Embryonic facial prominence (tissue), 1 donor: ENCODE measurements at regions not wholly inside any gene's neighbourhood (a gene's known extent, or its start where the extent isn't known, plus 50 kb on each side); places are given as distances from the start of the nearest gene placed in this dataset.

Experiments
- DNase-seq: peaks from one replicate; pipeline ENCODE4 v3.0.0-alpha.2; 2016; ENCODE audit errors: extremely low spot score

DNA sequence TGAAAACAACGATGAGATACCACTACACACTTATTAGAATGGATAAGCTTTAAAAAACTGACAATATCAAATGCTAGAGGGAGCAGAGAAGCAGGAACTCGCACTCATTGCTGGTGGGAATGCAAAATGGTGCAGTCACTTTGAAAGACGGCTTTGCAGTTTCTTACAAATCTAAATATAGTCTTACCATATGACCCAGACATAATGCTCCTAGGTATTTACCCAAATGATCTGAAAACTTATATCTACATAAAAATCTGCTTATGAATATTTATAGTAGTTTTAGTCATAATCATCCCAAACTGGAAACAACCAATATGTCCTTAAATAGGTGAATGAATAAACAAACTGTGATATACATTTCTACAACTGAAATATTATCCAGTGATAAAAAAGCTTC lies 430.9 kb downstream of the MATN1 start:
- DNase-seq, result no peak

- DNase-seq, result no peak
Measured at GRCh38 chr1:30291526-30291925, 431.9 kb downstream of the MATN1 start.

GRCh38 chr1:30290581-30290980 lies 432.8 kb downstream of the MATN1 start:
- no peak for DNase-seq

DNA sequence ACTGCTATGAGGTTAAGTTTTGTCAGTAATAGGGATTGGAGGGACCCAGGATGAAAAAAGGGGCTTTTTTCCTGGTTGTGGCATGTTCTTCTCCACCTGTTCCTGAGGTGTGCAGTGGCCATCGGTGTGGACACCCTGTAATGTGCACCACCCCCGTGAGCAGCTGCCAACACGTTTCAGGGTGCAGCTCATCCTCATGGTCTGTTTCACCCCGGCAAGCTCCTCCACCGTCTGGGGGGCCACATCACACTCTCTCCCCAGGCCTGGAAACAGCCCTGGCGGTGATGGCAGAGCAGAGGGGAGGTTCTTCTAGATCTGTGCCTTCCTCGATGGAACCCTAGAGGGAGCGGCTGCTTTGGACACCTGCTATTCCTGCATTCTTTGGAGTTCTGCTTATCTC lies 435.4 kb downstream of the MATN1 start:
- no peak for DNase-seq

- no peak for DNase-seq
Measured at GRCh38 chr1:30286988-30287839, 436.2 kb downstream of the MATN1 start.

GRCh38 chr1:30286241-30286987 lies 437.0 kb downstream of the MATN1 start:
- no peak for DNase-seq

- DNase-seq, result no peak
Measured at GRCh38 chr1:30285501-30285932, 437.9 kb downstream of the MATN1 start.

- DNase-seq, result no peak
Measured at GRCh38 chr1:30284728-30285475, 438.5 kb downstream of the MATN1 start.

GRCh38 chr1:30284226-30284625 lies 439.2 kb downstream of the MATN1 start:
- DNase-seq, result no peak

- DNase-seq, result no peak
Measured at GRCh38 chr1:30283199-30283962, 440.0 kb downstream of the MATN1 start.

DNA sequence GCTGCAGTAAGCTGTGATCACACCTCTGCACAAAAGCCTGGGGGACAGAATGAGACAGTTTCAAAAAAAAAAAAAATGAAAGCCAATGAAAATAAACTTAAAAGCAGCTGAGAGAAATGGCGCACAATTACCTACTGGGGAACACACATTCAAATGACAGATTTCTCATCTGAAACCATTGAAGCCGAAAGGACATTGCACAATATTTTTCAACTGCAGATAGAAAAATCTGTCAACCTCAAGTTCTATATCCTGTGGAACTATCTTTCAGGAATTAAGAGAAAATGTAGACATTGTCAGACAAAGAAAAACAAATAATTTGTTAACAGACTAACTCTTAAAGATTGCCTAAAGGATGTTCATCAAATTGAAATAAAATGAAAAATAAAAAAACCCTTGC lies 442.8 kb downstream of the MATN1 start:
- no peak for DNase-seq

DNA sequence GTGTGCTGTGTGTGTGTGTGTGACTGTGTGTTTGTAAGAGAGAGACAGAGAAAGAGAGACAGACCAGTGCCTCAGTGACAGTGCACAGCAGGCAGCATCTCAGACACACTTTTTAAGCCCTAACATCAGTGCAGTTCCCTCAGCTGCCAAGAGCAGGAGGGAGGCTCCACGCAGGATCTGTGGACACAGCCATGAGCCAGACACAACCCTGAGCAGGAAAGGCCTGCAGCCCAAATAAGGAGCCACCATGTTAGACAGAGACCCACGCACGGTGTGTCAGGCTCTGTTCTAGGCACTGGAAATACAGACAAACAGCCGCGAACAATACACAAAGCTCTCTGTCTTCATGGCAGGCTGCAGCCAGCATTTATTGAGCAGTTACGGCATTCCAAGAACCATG lies 445.5 kb downstream of the MATN1 start:
- DNase-seq, result no peak

DNA sequence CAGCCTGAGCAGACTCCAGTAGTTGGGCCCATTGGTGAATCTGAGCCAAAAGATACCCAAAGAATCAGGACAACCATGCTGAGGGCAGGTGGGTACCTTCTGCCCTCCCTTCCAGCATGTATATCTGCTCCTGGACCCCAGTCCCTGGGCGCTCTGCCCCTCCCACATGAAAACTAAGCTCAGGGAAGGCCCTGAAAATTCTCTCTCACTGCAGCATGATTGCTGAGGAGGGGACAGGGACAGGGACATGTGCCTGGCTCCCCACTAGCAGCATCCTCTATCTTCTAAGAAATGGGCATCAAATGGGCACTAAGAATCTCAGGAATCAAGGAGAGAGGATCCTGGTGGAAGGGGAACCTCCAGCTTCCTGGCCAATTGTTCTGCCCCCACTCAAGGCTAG lies 446.0 kb downstream of the MATN1 start:
- DNase-seq, result no peak

DNA sequence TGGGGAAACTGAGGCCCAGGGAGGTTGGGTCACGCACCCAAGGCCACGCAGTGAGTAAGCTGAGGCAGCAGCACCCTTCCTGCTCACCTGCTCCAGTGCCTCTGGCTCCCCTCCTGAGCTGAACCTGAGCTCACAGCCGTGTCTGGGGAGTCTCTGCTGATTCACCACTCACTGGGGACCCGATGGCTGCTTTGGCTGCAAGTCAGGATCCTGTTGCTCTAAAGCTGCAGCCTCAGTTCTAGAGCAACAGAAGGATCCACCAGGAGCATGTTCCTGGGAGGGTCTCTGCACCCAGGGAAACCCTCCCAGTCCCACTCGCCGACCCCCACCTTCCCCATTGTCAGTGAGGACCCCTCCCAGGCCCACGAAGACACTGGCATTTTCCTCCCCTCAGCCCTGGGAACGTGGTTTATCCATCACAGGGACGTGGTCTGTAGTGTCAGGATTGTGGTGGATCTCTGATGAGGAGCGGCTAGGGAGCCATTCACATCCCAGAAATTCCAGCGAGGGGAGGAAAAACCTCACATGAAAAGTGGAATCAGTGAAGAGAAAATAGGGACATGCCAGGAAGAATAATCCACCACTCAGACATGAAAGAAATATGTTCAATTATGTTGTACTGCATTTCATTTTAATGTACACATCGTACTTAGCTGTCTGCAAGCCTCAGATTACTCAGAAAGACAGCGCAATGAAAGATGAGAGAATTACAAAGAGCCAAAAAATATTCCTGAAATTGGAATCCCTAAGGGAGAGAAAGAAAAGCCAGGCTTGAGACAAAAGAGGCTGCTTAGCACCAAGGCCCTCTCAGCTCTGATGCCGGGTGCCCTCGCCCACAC lies 447.2 kb downstream of the MATN1 start:
- DNase-seq, result no peak

- DNase-seq, result no peak
Measured at GRCh38 chr1:30274976-30275621, 448.3 kb downstream of the MATN1 start.

DNA sequence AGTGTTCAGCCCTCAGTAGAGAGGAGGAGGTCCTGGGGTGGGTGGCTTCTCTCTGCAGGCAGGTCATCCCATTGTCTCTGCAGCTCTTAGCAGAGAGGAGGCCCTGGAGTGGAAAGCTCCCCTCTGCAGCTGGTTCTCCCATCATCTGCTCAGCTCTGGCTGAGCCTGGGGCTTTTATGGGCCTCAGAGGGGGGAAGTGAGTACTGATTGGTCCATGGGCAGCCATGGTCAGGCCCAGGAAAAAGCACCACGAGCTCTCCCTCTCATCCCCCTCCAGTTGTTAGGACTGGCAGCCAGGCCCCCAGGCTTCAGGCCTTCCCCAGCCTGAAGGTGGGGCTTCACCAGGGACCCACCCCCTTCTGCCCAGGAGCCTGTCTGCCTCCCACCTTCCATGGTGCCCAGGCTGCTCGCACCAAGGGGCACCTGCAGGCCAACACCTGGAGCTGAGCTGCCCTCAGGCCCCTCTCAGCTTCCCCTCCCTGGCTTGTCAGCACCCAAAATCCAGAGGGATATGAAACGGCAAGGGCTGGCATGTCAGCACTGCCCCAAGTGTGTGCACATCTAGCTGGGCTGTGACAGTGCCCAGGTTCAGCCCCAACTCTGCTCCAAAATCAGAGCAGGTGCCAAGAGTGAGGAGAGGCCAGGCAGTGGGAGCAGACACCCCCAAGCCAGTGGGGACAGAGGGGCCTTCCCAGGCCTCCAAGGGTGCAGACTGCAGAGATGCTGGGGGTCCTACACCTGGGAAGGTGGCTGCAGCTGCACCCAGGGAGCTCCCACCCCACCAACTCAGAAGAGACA lies 449.0 kb downstream of the MATN1 start:
- no peak for DNase-seq

DNA sequence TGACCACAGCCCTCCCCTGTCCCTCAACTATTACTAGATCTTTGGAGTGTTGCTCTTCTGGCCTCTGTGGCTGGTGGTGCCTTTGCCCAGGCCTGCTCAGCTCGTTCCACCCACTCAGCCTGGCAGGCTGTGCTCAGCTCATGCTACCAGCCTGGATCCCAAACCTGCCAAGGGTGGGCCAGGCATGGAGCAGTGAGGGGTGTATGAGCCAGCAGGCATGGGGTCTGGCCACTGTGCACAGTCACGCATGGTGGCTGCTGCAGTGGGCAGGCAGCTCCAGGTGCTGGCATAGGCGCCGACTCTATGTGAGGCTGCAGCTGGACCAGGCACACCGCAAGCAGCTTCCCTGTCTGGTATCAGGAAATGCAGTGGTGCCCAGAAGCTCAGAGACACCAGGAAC lies 449.9 kb downstream of the MATN1 start:
- DNase-seq, result no peak

DNA sequence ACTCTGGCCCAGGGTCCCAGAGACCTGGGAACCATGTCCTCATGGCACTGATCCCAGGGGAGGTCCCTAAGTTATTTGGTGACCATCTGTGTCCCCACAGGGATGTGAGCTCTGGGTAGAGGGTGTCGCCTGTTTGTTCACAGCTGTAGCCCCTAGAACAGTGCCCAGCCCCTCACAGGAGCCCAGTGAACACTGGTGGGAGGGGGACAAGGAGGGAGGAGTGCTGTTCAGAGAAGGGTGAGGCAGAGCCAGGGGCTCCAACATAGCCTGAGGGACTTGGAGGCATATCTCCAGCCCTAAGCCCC lies 450.4 kb downstream of the MATN1 start:
- DNase-seq, result no peak

DNA sequence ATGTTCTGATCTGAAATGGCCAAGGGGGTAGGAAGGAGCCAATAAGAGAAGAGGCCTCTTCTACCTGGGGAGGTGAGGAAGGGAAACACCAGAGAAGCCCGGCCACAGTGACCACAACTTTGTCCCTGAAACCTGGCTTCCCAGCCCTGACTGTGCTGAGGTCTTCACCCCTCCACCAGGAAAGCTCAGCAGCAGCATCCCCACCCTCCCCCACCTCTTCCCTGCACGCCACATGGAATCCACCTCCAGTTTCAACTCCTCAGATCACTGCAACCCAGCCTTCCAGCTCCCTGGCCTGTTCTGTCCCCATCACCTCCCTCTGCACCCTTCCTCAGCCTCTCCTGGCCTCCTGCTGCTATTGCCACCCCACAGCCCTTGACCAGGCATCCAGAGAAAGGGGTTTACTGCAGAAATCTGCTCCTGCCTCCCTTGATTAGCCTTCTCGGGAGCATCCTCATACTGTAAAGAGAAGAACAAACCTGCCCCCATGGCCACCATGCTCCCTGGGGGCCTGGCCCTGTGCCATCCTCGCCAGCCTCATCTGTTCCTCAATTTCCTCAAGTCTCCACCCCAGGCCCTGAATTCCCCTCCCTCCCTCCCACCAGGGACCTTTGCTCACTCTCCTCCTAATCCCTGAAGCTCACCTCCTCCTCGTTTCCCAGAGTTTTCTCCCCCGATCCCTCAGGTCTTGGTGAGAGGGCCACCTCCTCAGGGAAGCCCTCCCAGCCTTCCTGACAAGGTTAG lies 450.9 kb downstream of the MATN1 start:
- no peak for DNase-seq
